SK-N-SH treated with all-trans-retinoic acid at 6 μM for 48 hours (cell line): ENCODE measurements at regions not wholly inside any gene's neighbourhood (a gene's known extent, or its start where the extent isn't known, plus 50 kb on each side); places are given as distances from the start of the nearest gene placed in this dataset.

Source experiments
- ARNTL ChIP-seq: fragments of 450-650 bp; formaldehyde crosslinking; IDR thresholded peaks from 2 replicates; pipeline ENCODE4 v1.5.0; 2020; ENCODE audit warnings: low read depth, mild to moderate bottlenecking, moderate library complexity, borderline replicate concordance
- ESRRG ChIP-seq: fragments of 250-450 bp; sonication (Bioruptor Pico); IDR thresholded peaks from 2 replicates; pipeline ENCODE4 v1.6.1; 2021; ENCODE audit warnings: mild to moderate bottlenecking
- GLIS3 ChIP-seq: fragments of 250-450 bp; sonication (Bioruptor Pico); IDR thresholded peaks from 2 replicates; pipeline ENCODE4 v1.5.0; 2020; ENCODE audit warnings: mild to moderate bottlenecking, moderate library complexity
- PATZ1 ChIP-seq: fragments of 250-450 bp; sonication (Bioruptor Pico); IDR thresholded peaks from 2 replicates; pipeline ENCODE4 v1.8.0; 2020; ENCODE audit warnings: mild to moderate bottlenecking, moderate library complexity, borderline replicate concordance
- SNAI2 ChIP-seq: fragments of 250-450 bp; sonication (Bioruptor Pico); IDR thresholded peaks from 2 replicates; pipeline ENCODE4 v1.5.0; 2020; ENCODE audit warnings: mild to moderate bottlenecking, moderate library complexity
- TOX ChIP-seq: fragments of 250-450 bp; sonication (Bioruptor Pico); IDR thresholded peaks from 2 replicates; pipeline ENCODE4 v1.8.0; 2021; ENCODE audit warnings: mild to moderate bottlenecking, moderate library complexity, borderline replicate concordance
- ZC3H10 ChIP-seq: fragments of 250-450 bp; sonication (Bioruptor Pico); IDR thresholded peaks from 2 replicates; pipeline ENCODE4 v1.5.1; 2021; ENCODE audit warnings: mild to moderate bottlenecking, moderate library complexity
- ZFP3 ChIP-seq: fragments of 250-450 bp; sonication (Bioruptor Pico); IDR thresholded peaks from 2 replicates; pipeline ENCODE4 v1.5.0; 2020; ENCODE audit warnings: mild to moderate bottlenecking, moderate library complexity
- ZFP30 ChIP-seq: fragments of 450-650 bp; formaldehyde crosslinking; IDR thresholded peaks from 2 replicates; pipeline ENCODE4 v1.5.0; 2022; ENCODE audit warnings: mild to moderate bottlenecking, moderate library complexity
- ZNF8 ChIP-seq: fragments of 450-650 bp; formaldehyde crosslinking; IDR thresholded peaks from 2 replicates; pipeline ENCODE4 v1.5.0; 2020; ENCODE audit warnings: mild to moderate bottlenecking, moderate library complexity
- TF ChIP-seq, protein P1 (sequence below): fragments of 250-450 bp; sonication (Bioruptor Pico); IDR thresholded peaks from 2 replicates; pipeline ENCODE4 v1.8.0; 2021; ENCODE audit warnings: low read depth, mild to moderate bottlenecking, moderate library complexity, borderline replicate concordance

- TF ChIP-seq PATZ1 (CRISPR knock-in tag) (no peak), TOX (CRISPR knock-in tag) (no peak), ARNTL (CRISPR knock-in tag) (no peak), ZFP3 (no peak), SNAI2 (CRISPR knock-in tag) (no peak), ESRRG (CRISPR knock-in tag) (no peak), ZFP30 (CRISPR knock-in tag) (no peak), GLIS3 (no peak), ZNF8 (CRISPR knock-in tag) (no peak), ZC3H10 (CRISPR knock-in tag) (no peak)
- TF ChIP-seq, protein P1, sequence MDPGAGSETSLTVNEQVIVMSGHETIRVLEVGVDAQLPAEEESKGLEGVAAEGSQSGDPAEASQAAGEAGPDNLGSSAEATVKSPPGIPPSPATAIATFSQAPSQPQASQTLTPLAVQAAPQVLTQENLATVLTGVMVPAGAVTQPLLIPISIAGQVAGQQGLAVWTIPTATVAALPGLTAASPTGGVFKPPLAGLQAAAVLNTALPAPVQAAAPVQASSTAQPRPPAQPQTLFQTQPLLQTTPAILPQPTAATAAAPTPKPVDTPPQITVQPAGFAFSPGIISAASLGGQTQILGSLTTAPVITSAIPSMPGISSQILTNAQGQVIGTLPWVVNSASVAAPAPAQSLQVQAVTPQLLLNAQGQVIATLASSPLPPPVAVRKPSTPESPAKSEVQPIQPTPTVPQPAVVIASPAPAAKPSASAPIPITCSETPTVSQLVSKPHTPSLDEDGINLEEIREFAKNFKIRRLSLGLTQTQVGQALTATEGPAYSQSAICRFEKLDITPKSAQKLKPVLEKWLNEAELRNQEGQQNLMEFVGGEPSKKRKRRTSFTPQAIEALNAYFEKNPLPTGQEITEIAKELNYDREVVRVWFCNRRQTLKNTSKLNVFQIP (CRISPR knock-in tag), result no peak
Observed at GRCh38 chr9:87109231-87109631, 161.9 kb upstream of the GAS1 start.
